Neutrophil (primary cell): ENCODE measurements at regions not wholly inside any gene's neighbourhood (a gene's known extent, or its start where the extent isn't known, plus 50 kb on each side); places are given as distances from the start of the nearest gene placed in this dataset.

Source experiments
- H3K27ac ChIP-seq: fragments of 200-600 bp; sonication (generic); 2 replicates; pipeline ENCODE4 v1.5.1; 2016; ENCODE audit warnings: mild to moderate bottlenecking, moderate library complexity
- H3K27me3 ChIP-seq: fragments of 200-600 bp; sonication (generic); 2 replicates; pipeline ENCODE4 v1.6.0; 2016; ENCODE audit warnings: mild to moderate bottlenecking
- H3K36me3 ChIP-seq: fragments of 200-600 bp; sonication (generic); 2 replicates; pipeline ENCODE4 v1.5.1; 2017
- H3K4me1 ChIP-seq, 2 experiments: fragments of 200-600 bp in 1 of 2; sonication (generic) in 1 of 2; 1 replicate in 1 of 2; 2 replicates in 1 of 2; pipeline versions ENCODE4 v1.5.1 to v1.6.1; 2013 to 2016; ENCODE audit warnings: low read depth in 1 of 2, low read length in 1 of 2, mild to moderate bottlenecking in 1 of 2, moderate library complexity in 1 of 2; ENCODE audit not compliant: control insufficient read depth in 1 of 2, insufficient read depth in 1 of 2
- H3K4me3 ChIP-seq, 2 experiments: fragments of 200-600 bp in 1 of 2; sonication (generic) in 1 of 2; 1 replicate in 1 of 2; 2 replicates in 1 of 2; pipeline ENCODE4 v1.5.1; 2013 to 2016; ENCODE audit warnings: low read depth in 1 of 2, low read length in 1 of 2, mild to moderate bottlenecking in 1 of 2, moderate library complexity in 1 of 2
- H3K9me3 ChIP-seq: fragments of 200-600 bp; sonication (generic); 2 replicates; pipeline ENCODE4 v1.5.1; 2016
- CTCF ChIP-seq: fragments of 200-600 bp; sonication (generic); IDR thresholded peaks from 2 replicates; pipeline ENCODE4 v1.5.1; 2016; ENCODE audit warnings: antibody characterized with exemption

- Histone ChIP-seq H3K36me3 (no peaks in the 10 kb centered on the region), H3K9me3 (no peaks in the 10 kb centered on the region), H3K4me1 (peaks cover 37 to 55% of the 10 kb centered on the region in 2 experiments), H3K27me3 (no peaks in the 10 kb centered on the region), H3K27ac (peak overlapping the region; percentile 89), H3K4me3 (peak overlapping the region; percentile 33 to 37)
- no peak for TF ChIP-seq CTCF
Observed at GRCh38 chr10:3570131-3570729, 214.8 kb downstream of the KLF6 start.

- TF ChIP-seq CTCF: no peak
- Histone ChIP-seq H3K36me3 (no peaks in the 10 kb centered on the region), H3K4me1 (peaks cover 37 to 55% of the 10 kb centered on the region in 2 experiments), H3K4me3 (no peak overlapping the region), H3K27ac (peak overlapping the region; percentile 89), H3K27me3 (no peaks in the 10 kb centered on the region), H3K9me3 (no peaks in the 10 kb centered on the region)
Observed at GRCh38 chr10:3568983-3569382, 216.0 kb downstream of the KLF6 start.

GRCh38 chr10:3568392-3568791 lies 216.6 kb downstream of the KLF6 start:
- TF ChIP-seq CTCF: no peak
- H3K36me3 ChIP-seq: no peaks in the 10 kb centered on the region
- no peak overlapping the region for H3K4me3 ChIP-seq
- no peaks in the 10 kb centered on the region for H3K9me3 ChIP-seq
- peaks cover 37 to 55% of the 10 kb centered on the region in 2 experiments for H3K4me1 ChIP-seq
- peak overlapping the region; percentile 89 for H3K27ac ChIP-seq
- no peaks in the 10 kb centered on the region for H3K27me3 ChIP-seq

GRCh38 chr10:3567291-3567963 lies 217.6 kb downstream of the KLF6 start:
- Histone ChIP-seq H3K27ac (no peak overlapping the region), H3K9me3 (no peaks in the 10 kb centered on the region), H3K4me3 (no peak overlapping the region), H3K36me3 (no peaks in the 10 kb centered on the region), H3K27me3 (no peaks in the 10 kb centered on the region), H3K4me1 (peaks cover 37 to 55% of the 10 kb centered on the region in 2 experiments)
- no peak for TF ChIP-seq CTCF

- Histone ChIP-seq H3K4me1 (peaks cover 37 to 52% of the 10 kb centered on the region in 2 experiments), H3K27me3 (no peaks in the 10 kb centered on the region), H3K27ac (no peak overlapping the region), H3K4me3 (no peak overlapping the region), H3K9me3 (no peaks in the 10 kb centered on the region), H3K36me3 (no peaks in the 10 kb centered on the region)
- TF ChIP-seq CTCF: no peak
Observed at GRCh38 chr10:3566627-3567026, 218.4 kb downstream of the KLF6 start.
